Calu3 (cell line): ENCODE measurements at regions not wholly inside any gene's neighbourhood (a gene's known extent, or its start where the extent isn't known, plus 50 kb on each side); places are given as distances from the start of the nearest gene placed in this dataset.

Source experiments
- BruUV-seq: library from RNA; stranded (reverse); fragments of 400-500 nt; replicated peaks from 2 replicates; lab custom pipeline; 2021; lab: Mats Ljungman, UMichigan
- CTCF ChIA-PET: fragments of 300-600 bp; sonication (Branson Sonifier 250); formaldehyde crosslinking; loops from one replicate; lab custom pipeline; 2022; ENCODE audit warnings: antibody characterized with exemption; lab: Charles Lee
- DNase-seq: peaks from one replicate; pipeline ENCODE4 v3.0.0; 2022
- H3K27ac Mint-ChIP-seq: one replicate; pipeline ENCODE4 v1.8.0; 2022; ENCODE audit warnings: mixed read lengths; ENCODE audit not compliant: unreplicated experiment
- H3K27me3 Mint-ChIP-seq: one replicate; pipeline ENCODE4 v1.8.0; 2022; ENCODE audit warnings: mixed read lengths; ENCODE audit not compliant: unreplicated experiment
- H3K36me3 Mint-ChIP-seq: one replicate; pipeline ENCODE4 v1.8.0; 2022; ENCODE audit warnings: mild to moderate bottlenecking, moderate library complexity, mixed read lengths; ENCODE audit not compliant: insufficient read depth, unreplicated experiment
- H3K4me1 Mint-ChIP-seq: one replicate; pipeline ENCODE4 v1.8.0; 2022; ENCODE audit warnings: mild to moderate bottlenecking, low read depth, mixed read lengths; ENCODE audit not compliant: unreplicated experiment
- H3K4me3 Mint-ChIP-seq: one replicate; pipeline ENCODE4 v1.8.0; 2022; ENCODE audit warnings: mild to moderate bottlenecking, low read depth, moderate library complexity, mixed read lengths; ENCODE audit not compliant: unreplicated experiment
- H3K9me3 Mint-ChIP-seq: one replicate; pipeline ENCODE4 v1.8.0; 2022; ENCODE audit warnings: low read depth, mixed read lengths; ENCODE audit not compliant: unreplicated experiment
- CTCF ChIP-seq: fragments of 200-600 bp; IDR thresholded peaks from one replicate; pipeline ENCODE4 v1.8.0; 2022; ENCODE audit warnings: antibody characterized with exemption; ENCODE audit not compliant: unreplicated experiment
- intact Hi-C: fragments of 100-400 bp; cut with micrococcal nuclease; formaldehyde crosslinking; loops from one replicate; pipeline ENCODE4 v1.10.0; 2022; ENCODE audit not compliant: unreplicated experiment

- H3K9me3 Mint-ChIP-seq, result peaks cover 9% of the 10 kb centered on the region
- no TSS peak for BruUV-seq
- no peak for DNase-seq
- intact Hi-C loops, result loop anchor here (5.0 kb wide), 2 partner anchors 79 to 341 kb away; partner anchors contain the start of gene PPFIA2
- H3K36me3 Mint-ChIP-seq, result no peaks in the 10 kb centered on the region
- CTCF ChIA-PET, result no interaction called here
- TF ChIP-seq CTCF, result no peak
- no peaks in the 10 kb centered on the region for H3K27me3 Mint-ChIP-seq
- H3K27ac Mint-ChIP-seq, result peak overlapping the region; percentile 27
- peaks cover 9% of the 10 kb centered on the region for H3K4me1 Mint-ChIP-seq
- no peak overlapping the region for H3K4me3 Mint-ChIP-seq
These were observed 260.3 kb downstream of the CCDC59 start for GRCh38 chr12:82097877-82098276.

GRCh38 chr12:82097438-82097837 is 260.7 kb downstream of the CCDC59 start:
- TF ChIP-seq CTCF, result no peak
- H3K27me3 Mint-ChIP-seq, result no peaks in the 10 kb centered on the region
- H3K4me3 Mint-ChIP-seq, result no peak overlapping the region
- H3K9me3 Mint-ChIP-seq, result peaks cover 9% of the 10 kb centered on the region
- DNase-seq, result no peak
- peaks cover 9% of the 10 kb centered on the region for H3K4me1 Mint-ChIP-seq
- CTCF ChIA-PET, result no interaction called here
- H3K27ac Mint-ChIP-seq, result no peak overlapping the region
- H3K36me3 Mint-ChIP-seq, result no peaks in the 10 kb centered on the region
- no TSS peak for BruUV-seq
- intact Hi-C loops, result loop anchor here (5.0 kb wide), 2 partner anchors 80 to 340 kb away; partner anchors contain the start of gene PPFIA2

- DNase-seq, result no peak
- no peaks in the 10 kb centered on the region for H3K27me3 Mint-ChIP-seq
- no peaks in the 10 kb centered on the region for H3K36me3 Mint-ChIP-seq
- no TSS peak for BruUV-seq
- H3K4me3 Mint-ChIP-seq, result peak overlapping the region; percentile 19
- H3K27ac Mint-ChIP-seq, result peak overlapping the region; percentile 72
- intact Hi-C loops, result loop anchor here (1.0 to 2.0 kb wide), 2 partner anchors 9 to 75 kb away; no protein-coding TSS in a partner anchor
- H3K4me1 Mint-ChIP-seq, result peaks cover 18% of the 10 kb centered on the region
- CTCF ChIA-PET, result interaction anchor here (0.7 to 1.0 kb wide), 2 partner anchors 9 to 15 kb away, joined by 3 to 4 read pairs; no protein-coding TSS in a partner anchor
- no peak for TF ChIP-seq CTCF
- H3K9me3 Mint-ChIP-seq, result peaks cover 9% of the 10 kb centered on the region
These were observed 268.0 kb downstream of the CCDC59 start for GRCh38 chr12:82090165-82090564.

- H3K9me3 Mint-ChIP-seq, result peaks cover 6% of the 10 kb centered on the region
- H3K27ac Mint-ChIP-seq, result peak overlapping the region; percentile 72
- no peak for TF ChIP-seq CTCF
- CTCF ChIA-PET, result interaction anchor here (0.7 to 1.0 kb wide), 2 partner anchors 10 to 16 kb away, joined by 3 to 4 read pairs; no protein-coding TSS in a partner anchor
- H3K4me1 Mint-ChIP-seq, result peaks cover 18% of the 10 kb centered on the region
- DNase-seq, result no peak
- H3K36me3 Mint-ChIP-seq, result no peaks in the 10 kb centered on the region
- H3K27me3 Mint-ChIP-seq, result no peaks in the 10 kb centered on the region
- peak overlapping the region; percentile 19 for H3K4me3 Mint-ChIP-seq
- intact Hi-C loops, result loop anchor here (1.0 to 5.0 kb wide), 3 partner anchors 10 to 228 kb away; no protein-coding TSS in a partner anchor
- no TSS peak for BruUV-seq
These were observed 268.6 kb downstream of the CCDC59 start for GRCh38 chr12:82089369-82090121.
